Gastroesophageal sphincter (tissue), 3 donors: ENCODE measurements at regions not wholly inside any gene's neighbourhood (a gene's known extent, or its start where the extent isn't known, plus 50 kb on each side); places are given as distances from the start of the nearest gene placed in this dataset.

Experiments used
- POLR2A ChIP-seq, 2 donors: fragments of 450-650 bp; IDR thresholded peaks; one replicate each; pipeline ENCODE4 v1.6.1; 2017; ENCODE audit warnings: antibody characterized with exemption in 2 of 2, mild to moderate bottlenecking in 2 of 2, moderate library complexity in 1 of 2
- POLR2AphosphoS5 ChIP-seq: sonication (generic); formaldehyde crosslinking; IDR thresholded peaks from one replicate; pipeline ENCODE4 v1.6.1; 2017; ENCODE audit warnings: antibody characterized with exemption
- TF ChIP-seq, protein P1 (sequence below), 4 experiments: fragments of 200-600 bp in 2 of 4; fragments of 450-650 bp in 2 of 4; sonication (generic) in 1 of 4; IDR thresholded peaks; one replicate each; pipeline ENCODE4 v1.5.1; 2017 to 2019; ENCODE audit warnings: antibody characterized with exemption in 4 of 4, mild to moderate bottlenecking in 2 of 4, moderate library complexity in 2 of 4

DNA sequence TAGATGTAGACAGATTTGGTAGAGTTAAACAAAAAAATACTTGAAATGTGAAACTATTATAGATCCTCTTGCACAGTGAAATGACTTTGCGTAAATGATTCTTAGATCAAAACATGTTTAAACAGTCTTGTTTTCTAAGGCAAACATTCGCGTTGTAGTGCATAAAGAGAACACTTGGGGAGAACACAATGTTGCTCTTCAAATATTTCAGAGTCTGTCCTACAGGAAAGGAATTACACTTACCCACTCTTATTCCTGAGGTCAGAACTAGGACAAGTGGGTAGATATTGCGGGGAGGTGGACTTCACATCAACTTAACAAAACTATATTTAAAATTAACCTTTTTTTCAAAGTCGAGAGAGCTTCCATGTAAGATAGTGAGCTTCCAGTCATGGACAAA lies 183.5 kb upstream of the PCSK2 start:
- TF ChIP-seq POLR2A (IDR thresholded peaks at IDR 0.05): no peak
- TF ChIP-seq, protein P1, sequence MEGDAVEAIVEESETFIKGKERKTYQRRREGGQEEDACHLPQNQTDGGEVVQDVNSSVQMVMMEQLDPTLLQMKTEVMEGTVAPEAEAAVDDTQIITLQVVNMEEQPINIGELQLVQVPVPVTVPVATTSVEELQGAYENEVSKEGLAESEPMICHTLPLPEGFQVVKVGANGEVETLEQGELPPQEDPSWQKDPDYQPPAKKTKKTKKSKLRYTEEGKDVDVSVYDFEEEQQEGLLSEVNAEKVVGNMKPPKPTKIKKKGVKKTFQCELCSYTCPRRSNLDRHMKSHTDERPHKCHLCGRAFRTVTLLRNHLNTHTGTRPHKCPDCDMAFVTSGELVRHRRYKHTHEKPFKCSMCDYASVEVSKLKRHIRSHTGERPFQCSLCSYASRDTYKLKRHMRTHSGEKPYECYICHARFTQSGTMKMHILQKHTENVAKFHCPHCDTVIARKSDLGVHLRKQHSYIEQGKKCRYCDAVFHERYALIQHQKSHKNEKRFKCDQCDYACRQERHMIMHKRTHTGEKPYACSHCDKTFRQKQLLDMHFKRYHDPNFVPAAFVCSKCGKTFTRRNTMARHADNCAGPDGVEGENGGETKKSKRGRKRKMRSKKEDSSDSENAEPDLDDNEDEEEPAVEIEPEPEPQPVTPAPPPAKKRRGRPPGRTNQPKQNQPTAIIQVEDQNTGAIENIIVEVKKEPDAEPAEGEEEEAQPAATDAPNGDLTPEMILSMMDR (IDR thresholded peaks at IDR 0.05): no peak
- no peak for TF ChIP-seq POLR2AphosphoS5
